Midbrain (tissue), 1 donor: ENCODE measurements at regions not wholly inside any gene's neighbourhood (a gene's known extent, or its start where the extent isn't known, plus 50 kb on each side); places are given as distances from the start of the nearest gene placed in this dataset.
A peak's percentile ranks its signal among the peaks of the same experiment; 100 is the strongest.
"Not testable (repeated sequence)": the region's sequence is repeated elsewhere in the genome, so short reads cannot be mapped to it uniquely, and the experiment has no call there.

Experiments
- DNase-seq: peaks from one replicate; lab custom pipeline; 2025; lab: John Stamatoyannopoulos, UW

GRCh38 chrX:115968436-115969252, 201.9 kb upstream of the AGTR2 start:
- peak; percentile 26 for DNase-seq

DNA sequence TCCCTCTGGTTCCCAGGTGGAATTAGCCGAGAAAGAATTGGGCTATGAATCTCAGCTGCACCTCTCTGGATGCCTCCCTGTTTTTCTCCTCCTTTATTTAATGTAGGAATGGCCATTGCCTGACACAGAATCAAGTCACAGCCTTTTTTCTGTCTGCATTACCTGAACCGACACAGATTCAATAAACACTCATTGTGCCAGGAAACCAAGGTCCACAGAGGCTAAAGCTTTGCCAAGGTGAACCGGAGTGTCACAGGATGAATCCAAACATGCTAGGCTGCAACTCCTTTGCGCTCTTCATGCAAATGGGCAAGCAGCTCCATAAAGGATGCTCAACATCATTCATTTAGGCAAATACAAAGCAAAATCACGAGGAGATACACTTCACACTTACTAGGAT, 199.8 kb upstream of the AGTR2 start:
- no peak for DNase-seq

DNA sequence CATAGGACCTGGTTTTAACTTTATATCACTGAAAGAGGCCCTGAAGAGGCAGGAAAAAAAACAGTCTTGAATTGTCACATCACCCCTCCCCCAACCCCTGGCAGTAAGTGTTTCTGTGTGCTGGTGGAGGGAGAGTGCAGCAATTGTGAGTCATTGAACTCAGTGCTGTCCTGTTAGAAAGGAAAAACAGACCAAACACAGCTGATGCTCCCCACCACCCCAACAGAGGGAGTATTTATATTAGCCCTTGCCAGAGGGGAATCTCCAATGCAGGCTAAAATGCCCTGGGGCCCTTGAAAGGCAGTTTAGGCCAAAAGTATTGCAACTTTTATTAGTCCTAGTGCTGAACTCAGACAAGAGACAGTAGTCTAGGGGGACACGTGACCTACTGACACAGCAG, 197.8 kb upstream of the AGTR2 start:
- no peak for DNase-seq

GRCh38 chrX:115978068-115978467, 192.5 kb upstream of the AGTR2 start:
- no peak for DNase-seq

DNA sequence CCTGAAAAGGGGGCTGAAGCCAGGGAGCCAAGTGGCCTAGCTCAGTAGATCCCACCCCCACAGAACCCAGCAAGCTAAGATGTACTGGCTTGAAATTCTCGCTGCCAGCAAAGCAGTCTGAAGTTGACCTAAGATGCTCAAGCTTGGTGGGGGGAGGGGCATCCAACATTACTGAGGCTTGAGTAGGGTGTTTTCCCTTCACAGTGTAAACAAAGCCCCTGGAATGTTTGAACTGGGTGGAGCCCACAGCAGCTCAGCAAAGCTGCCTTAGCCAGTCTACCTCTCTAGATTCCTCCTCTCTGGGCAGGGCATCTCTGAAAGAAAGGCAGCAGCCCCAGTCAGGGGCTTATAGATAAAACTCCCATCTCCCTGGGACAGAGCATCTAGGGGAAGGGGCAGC, 187.4 kb upstream of the AGTR2 start:
- DNase-seq: not testable (repeated sequence)

GRCh38 chrX:115987464-115987863, 183.1 kb upstream of the AGTR2 start:
- DNase-seq: not testable (repeated sequence)

- no peak for DNase-seq
These were observed 181.7 kb upstream of the AGTR2 start for GRCh38 chrX:115988825-115989224.

DNA sequence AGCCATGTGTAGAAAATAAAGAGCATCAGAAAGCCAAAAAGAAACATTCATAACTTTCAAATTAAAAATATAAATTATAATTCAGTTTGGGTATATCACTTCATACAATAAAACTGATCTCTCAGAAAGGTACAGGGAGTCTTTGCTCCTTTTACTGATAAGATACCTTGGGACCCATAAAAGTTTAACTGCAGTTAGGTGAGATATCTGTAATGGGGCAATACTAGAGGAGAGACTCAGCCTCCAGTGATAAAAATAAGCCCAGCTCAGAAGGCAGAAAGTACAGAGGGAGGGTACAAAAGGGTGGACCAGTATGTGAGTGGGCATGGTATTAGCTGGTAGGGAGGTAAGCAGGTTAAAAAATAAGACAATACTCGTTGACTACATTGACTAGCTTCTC, 180.9 kb upstream of the AGTR2 start:
- no peak for DNase-seq

DNA sequence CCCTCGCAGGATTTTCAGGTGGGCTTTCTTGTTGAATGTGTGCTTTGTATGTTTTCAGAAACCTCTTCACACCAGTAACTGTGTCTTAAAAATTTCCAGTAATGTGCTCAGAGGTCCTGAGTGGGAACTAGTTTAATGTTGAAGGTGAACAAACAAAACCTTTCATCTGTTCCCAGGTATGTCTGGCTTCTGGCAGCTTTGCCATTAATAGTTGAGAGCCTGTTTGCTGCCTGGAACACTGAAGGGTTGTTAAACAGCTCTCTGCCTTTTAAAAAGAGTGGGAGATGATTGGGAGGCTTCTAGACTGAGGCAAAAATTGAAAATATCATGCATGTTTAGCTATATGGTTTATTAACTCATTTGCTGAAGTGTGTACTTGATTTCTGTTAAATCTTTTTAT, 161.2 kb upstream of the AGTR2 start:
- DNase-seq: no peak

DNA sequence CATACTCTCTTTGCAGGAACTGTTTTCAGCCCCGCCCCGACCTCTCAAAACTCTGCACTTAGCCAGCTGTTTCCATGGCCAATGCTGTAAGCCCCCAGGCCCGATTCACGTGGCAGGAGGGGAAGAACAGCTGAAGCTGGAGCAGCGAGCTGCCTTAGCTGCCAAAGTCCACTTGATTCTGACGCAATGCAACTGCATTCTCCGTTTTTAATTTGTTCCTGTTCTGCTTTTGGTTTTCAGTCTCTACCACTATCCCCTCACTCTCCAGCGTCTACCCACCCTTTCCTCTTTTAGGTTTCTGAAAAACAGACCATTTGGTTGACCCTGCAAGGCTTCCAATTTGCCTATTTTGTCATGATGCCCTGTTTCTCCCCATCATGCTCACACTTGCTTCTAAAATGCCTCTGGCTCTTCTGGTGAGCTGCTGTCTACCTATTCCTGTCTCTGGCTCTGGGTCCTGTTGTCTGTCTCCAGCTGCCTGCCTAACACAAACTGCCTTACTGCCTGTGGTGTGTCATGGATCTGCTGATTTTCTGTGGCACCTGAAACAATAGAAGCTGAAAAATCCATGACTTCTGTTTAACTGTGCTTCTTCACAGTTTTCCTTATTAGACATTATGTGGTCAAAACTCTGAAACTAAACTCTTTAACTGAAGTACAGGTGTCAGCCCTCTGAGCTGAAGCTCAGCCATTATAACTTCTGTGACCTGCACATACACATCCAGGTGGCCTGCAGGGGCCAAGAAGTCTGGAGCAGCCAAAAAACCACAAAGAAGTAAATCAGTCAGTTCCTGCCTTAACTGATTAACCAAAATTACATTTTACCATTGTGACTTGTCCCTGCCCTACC, 160.5 kb upstream of the AGTR2 start:
- DNase-seq: peak; percentile 12

DNA sequence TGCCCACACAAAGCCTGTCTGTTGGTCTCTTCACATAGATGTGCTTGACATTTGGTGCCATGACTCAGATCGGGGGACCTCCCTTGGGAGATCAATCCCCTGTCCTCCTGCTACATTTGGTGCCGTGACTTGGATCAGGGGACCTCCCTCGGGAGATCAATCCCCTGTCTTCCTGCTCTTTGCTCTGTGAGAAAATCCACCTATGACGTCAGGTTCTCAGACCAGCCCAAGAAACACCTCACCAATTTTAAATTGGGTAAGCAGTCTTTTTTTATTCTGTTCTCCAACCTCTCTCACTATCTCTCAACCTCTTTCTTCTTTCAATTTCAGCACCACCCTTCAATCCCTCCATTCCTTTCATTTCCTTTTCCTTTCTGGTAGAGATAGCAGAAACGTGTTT, 159.6 kb upstream of the AGTR2 start:
- no peak for DNase-seq

DNA sequence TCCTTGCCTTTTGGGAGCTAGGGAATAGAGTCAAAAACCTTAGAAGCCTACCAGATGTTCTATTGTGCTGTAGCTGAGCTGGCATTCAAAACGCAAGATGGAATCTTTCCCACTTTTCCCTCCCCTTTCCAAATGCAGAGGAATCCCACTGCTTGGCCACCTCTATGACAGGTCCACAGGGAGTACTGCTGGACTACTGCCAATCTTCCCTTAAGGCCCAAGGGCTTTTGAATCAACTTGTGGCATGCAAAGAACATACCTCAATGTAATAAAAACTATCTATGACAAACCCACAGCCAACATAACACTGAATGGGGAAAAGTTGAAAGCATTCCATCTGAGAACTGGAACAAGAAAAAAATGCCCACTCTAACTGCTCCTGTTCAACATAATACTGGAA, 139.2 kb upstream of the AGTR2 start:
- no peak for DNase-seq
